Smooth muscle cell (in vitro differentiated cells): ENCODE measurements at regions not wholly inside any gene's neighbourhood (a gene's known extent, or its start where the extent isn't known, plus 50 kb on each side); places are given as distances from the start of the nearest gene placed in this dataset.
A peak's percentile ranks its signal among the peaks of the same experiment; 100 is the strongest.

Experiments used
- DNase-seq: peaks from one replicate; lab custom pipeline; 2025; ENCODE audit not compliant: unreplicated experiment; lab: John Stamatoyannopoulos, UW
- H2AFZ ChIP-seq: fragments of 200-600 bp; sonication (generic); 2 replicates; pipeline ENCODE4 v1.6.0; 2016; ENCODE audit warnings: antibody characterized with exemption, low read depth, mild to moderate bottlenecking
- H3F3A ChIP-seq: fragments of 200-600 bp; sonication (generic); 2 replicates; pipeline ENCODE4 v1.6.0; 2017; ENCODE audit warnings: antibody characterized with exemption, low read depth
- H3K27ac ChIP-seq: fragments of 200-600 bp; sonication (generic); 2 replicates; pipeline ENCODE4 v1.5.1; 2016; ENCODE audit warnings: low read depth, mild to moderate bottlenecking
- H3K27me3 ChIP-seq: fragments of 200-600 bp; sonication (generic); 2 replicates; pipeline ENCODE4 v1.6.1; 2016; ENCODE audit warnings: low read depth, mild to moderate bottlenecking
- H3K36me3 ChIP-seq: fragments of 200-600 bp; sonication (generic); 2 replicates; pipeline ENCODE4 v1.5.1; 2016; ENCODE audit warnings: low read depth
- H3K4me1 ChIP-seq: fragments of 200-600 bp; sonication (generic); 2 replicates; pipeline ENCODE4 v1.5.1; 2016; ENCODE audit warnings: low read depth
- H3K4me2 ChIP-seq: fragments of 200-600 bp; sonication (generic); 2 replicates; pipeline ENCODE4 v1.6.0; 2016; ENCODE audit warnings: mild to moderate bottlenecking
- H3K4me3 ChIP-seq: fragments of 200-600 bp; sonication (generic); 2 replicates; pipeline ENCODE4 v1.5.1; 2016; ENCODE audit warnings: mild to moderate bottlenecking
- H3K79me2 ChIP-seq: fragments of 200-600 bp; sonication (generic); 2 replicates; pipeline ENCODE4 v1.6.0; 2016; ENCODE audit warnings: low read depth, mild to moderate bottlenecking
- H3K9ac ChIP-seq: fragments of 200-600 bp; sonication (generic); 2 replicates; pipeline ENCODE4 v1.6.0; 2016; ENCODE audit warnings: low read depth
- H3K9me3 ChIP-seq: fragments of 200-600 bp; sonication (generic); replicated peaks from 2 replicates; pipeline ENCODE4 v1.5.1; 2016; ENCODE audit warnings: low read depth
- H4K20me1 ChIP-seq: fragments of 200-600 bp; sonication (generic); 2 replicates; pipeline ENCODE4 v1.6.0; 2016; ENCODE audit warnings: low read depth
- WGBS: methylation state at CpG from one replicate; pipeline ENCODE4 v1.1.7; 2016; ENCODE audit warnings: low lambda C conversion rate; 5-methylcytosine and 5-hydroxymethylcytosine counted together
- TF ChIP-seq, protein P1 (sequence below): fragments of 200-600 bp; sonication (generic); IDR thresholded peaks from 2 replicates; pipeline ENCODE4 v1.5.1; 2017; ENCODE audit warnings: borderline replicate concordance, mild to moderate bottlenecking, antibody characterized with exemption; ENCODE audit not compliant: insufficient read depth, poor library complexity, severe bottlenecking

GRCh38 chr15:47887241-47887800 lies 170.0 kb downstream of the SEMA6D start:
- no peaks in the 10 kb centered on the region for H3K79me2 ChIP-seq
- 94% methylated on average over 5 of the region's 5 CpGs for WGBS
- peaks cover 23% of the 10 kb centered on the region for H3K4me1 ChIP-seq
- no peaks in the 10 kb centered on the region for H3K9me3 ChIP-seq
- no peak overlapping the region for H3K9ac ChIP-seq
- no peaks in the 10 kb centered on the region for H3K36me3 ChIP-seq
- TF ChIP-seq, protein P1, sequence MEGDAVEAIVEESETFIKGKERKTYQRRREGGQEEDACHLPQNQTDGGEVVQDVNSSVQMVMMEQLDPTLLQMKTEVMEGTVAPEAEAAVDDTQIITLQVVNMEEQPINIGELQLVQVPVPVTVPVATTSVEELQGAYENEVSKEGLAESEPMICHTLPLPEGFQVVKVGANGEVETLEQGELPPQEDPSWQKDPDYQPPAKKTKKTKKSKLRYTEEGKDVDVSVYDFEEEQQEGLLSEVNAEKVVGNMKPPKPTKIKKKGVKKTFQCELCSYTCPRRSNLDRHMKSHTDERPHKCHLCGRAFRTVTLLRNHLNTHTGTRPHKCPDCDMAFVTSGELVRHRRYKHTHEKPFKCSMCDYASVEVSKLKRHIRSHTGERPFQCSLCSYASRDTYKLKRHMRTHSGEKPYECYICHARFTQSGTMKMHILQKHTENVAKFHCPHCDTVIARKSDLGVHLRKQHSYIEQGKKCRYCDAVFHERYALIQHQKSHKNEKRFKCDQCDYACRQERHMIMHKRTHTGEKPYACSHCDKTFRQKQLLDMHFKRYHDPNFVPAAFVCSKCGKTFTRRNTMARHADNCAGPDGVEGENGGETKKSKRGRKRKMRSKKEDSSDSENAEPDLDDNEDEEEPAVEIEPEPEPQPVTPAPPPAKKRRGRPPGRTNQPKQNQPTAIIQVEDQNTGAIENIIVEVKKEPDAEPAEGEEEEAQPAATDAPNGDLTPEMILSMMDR = no peak
- H3K4me3 ChIP-seq = no peak overlapping the region
- no peak overlapping the region for H2AFZ ChIP-seq
- H3F3A ChIP-seq = no peaks in the 10 kb centered on the region
- no peaks in the 10 kb centered on the region for H4K20me1 ChIP-seq
- no peak overlapping the region for H3K27ac ChIP-seq
- H3K4me2 ChIP-seq = no peak overlapping the region
- DNase-seq = no peak
- no peaks in the 10 kb centered on the region for H3K27me3 ChIP-seq

DNA sequence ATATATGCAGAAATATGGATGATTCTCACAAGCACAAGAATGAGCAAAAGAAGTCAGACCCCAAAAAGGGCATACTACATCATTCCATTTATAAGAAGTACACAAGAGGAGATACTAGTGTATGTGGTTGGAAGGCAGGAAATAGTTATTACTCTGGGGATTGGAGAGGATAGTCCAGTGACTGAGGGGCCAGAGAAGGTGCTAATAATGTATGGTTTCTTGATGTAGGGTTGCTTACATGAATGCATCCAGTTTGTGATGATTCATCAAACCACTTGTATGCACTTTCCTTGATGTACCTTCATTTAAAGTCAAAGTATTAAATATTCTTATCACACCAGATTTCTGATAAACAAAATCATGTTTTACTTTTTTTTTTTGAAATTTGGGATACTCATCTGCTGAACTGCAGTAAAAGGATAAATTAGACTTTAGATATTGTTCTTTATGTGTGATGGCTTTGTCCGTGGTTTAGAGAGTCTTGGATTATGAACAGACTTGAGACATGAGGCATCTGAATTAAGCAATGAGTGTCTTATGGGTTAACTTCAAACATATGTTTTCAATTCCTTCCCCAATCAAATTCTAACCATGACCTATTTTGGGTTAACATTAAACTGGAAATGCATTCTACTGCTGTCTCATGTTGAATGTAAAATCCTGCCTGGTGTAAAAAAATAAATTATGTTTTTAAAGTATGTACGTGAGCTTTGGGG lies 171.2 kb downstream of the SEMA6D start:
- TF ChIP-seq, protein P1 = no peak
- Histone ChIP-seq H3K36me3 (no peaks in the 10 kb centered on the region), H3K4me3 (no peak overlapping the region), H3K27me3 (no peaks in the 10 kb centered on the region), H2AFZ (peak overlapping the region; percentile 33), H3K9me3 (no peaks in the 10 kb centered on the region), H4K20me1 (no peaks in the 10 kb centered on the region), H3K27ac (no peak overlapping the region), H3K9ac (no peak overlapping the region), H3F3A (no peaks in the 10 kb centered on the region), H3K4me1 (peaks cover 23% of the 10 kb centered on the region), H3K4me2 (no peak overlapping the region), H3K79me2 (no peaks in the 10 kb centered on the region)
- 61% methylated on average over 2 of the region's 2 CpGs for WGBS
- DNase-seq = no peak

DNA sequence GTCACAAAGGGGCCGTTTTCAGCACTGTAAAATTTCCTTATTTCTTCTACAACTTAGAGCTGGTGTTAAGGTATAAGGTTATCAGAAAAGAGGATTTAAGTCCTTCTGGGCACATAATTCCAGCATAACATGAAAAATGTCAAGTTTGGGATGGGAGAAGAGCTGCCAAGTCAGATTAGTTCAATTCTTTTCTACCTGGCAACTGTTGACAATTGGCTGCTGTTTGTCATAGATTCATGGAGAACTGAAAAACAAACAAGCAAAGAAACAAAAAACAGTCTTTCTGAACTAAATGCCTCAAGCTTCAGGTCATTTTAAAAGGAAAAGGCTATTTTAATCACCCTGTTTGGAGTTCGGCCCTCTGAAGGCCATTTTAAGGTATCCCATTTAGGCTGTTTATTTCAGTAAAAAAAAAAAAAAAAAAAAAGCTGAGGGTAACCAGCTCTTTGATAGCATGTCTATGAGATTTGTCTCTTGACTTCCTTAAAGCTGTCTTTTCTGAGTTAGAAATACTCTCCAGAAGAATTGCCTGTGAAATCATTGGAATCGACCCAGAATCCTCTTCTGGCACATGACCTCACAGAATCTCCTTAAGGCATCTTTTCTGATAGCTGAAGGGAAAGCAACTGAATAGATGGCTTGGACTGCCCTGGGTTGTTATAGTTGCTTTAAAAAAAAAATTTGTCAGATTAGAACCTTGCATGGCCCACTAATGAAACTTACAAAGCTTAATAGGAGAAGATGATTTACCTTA lies 173.3 kb downstream of the SEMA6D start:
- no peak overlapping the region for H3K27ac ChIP-seq
- H3K36me3 ChIP-seq = no peaks in the 10 kb centered on the region
- no peaks in the 10 kb centered on the region for H4K20me1 ChIP-seq
- no peaks in the 10 kb centered on the region for H3K9me3 ChIP-seq
- no peak overlapping the region for H3K9ac ChIP-seq
- DNase-seq = no peak
- 87% methylated on average over 3 of the region's 3 CpGs for WGBS
- peaks cover 12% of the 10 kb centered on the region for H3K4me1 ChIP-seq
- H3K79me2 ChIP-seq = no peaks in the 10 kb centered on the region
- no peaks in the 10 kb centered on the region for H3K27me3 ChIP-seq
- no peak overlapping the region for H3K4me3 ChIP-seq
- H2AFZ ChIP-seq = no peak overlapping the region
- TF ChIP-seq, protein P1 = no peak
- H3F3A ChIP-seq = no peaks in the 10 kb centered on the region
- no peak overlapping the region for H3K4me2 ChIP-seq
